SK-N-SH (cell line): ENCODE measurements at regions not wholly inside any gene's neighbourhood (a gene's known extent, or its start where the extent isn't known, plus 50 kb on each side); places are given as distances from the start of the nearest gene placed in this dataset.

Experiments
- CTCF ChIA-PET: fragments of 300-600, 350-600 bp; formaldehyde crosslinking; extraction: SDS; loops from one replicate; lab custom pipeline; 2021; lab: Yijun Ruan, JAX
- POLR2A ChIA-PET: fragments of 350-600 bp; sonication (Branson Sonifier 250); formaldehyde crosslinking; extraction: SDS; loops from one replicate; lab custom pipeline; 2020; ENCODE audit warnings: antibody characterized with exemption, inconsistent platforms; lab: Yijun Ruan, JAX
- DNase-seq: peaks from one replicate; pipeline ENCODE4 v3.0.0; 2012
- H2AFZ ChIP-seq: fragments of 200-600 bp; sonication (generic); 2 replicates; pipeline ENCODE4 v1.8.1; 2016; ENCODE audit warnings: antibody characterized with exemption, mild to moderate bottlenecking, low read depth
- H3F3A ChIP-seq: fragments of 200-600 bp; sonication (generic); replicated peaks from 2 replicates; pipeline ENCODE3; 2016; ENCODE audit warnings: antibody characterized with exemption, mild to moderate bottlenecking; ENCODE audit not compliant: insufficient read depth
- H3K27ac ChIP-seq, 2 experiments: fragments of 200-500 bp in 1 of 2; fragments of 200-600 bp in 1 of 2; sonication (Bioruptor generic) in 1 of 2; sonication (generic), shearing (Covaris generic) in 1 of 2; 2 replicates each; pipeline versions ENCODE4 v1.5.1 to v1.6.1; 2014 to 2016; ENCODE audit warnings: low read depth in 2 of 2, inconsistent platforms in 1 of 2, low read length in 1 of 2, mild to moderate bottlenecking in 1 of 2, mixed read lengths in 1 of 2
- H3K27me3 ChIP-seq: fragments of 200-600 bp; sonication (generic), shearing (Covaris generic); 2 replicates; pipeline ENCODE4 v1.6.1; 2016; ENCODE audit warnings: mixed run types; ENCODE audit not compliant: insufficient read depth
- H3K36me3 ChIP-seq, 2 experiments: fragments of 200-500 bp in 1 of 2; fragments of 200-600 bp in 1 of 2; sonication (Bioruptor generic) in 1 of 2; sonication (generic) in 1 of 2; replicated peaks in 1 of 2; 2 replicates each; pipeline versions ENCODE3 to v1.5.1; 2014 to 2016; ENCODE audit warnings: low read length in 1 of 2, mild to moderate bottlenecking in 1 of 2; ENCODE audit not compliant: insufficient read depth in 2 of 2, control insufficient read depth in 1 of 2
- H3K4me1 ChIP-seq, 2 experiments: fragments of 200-500 bp in 1 of 2; fragments of 200-600 bp in 1 of 2; sonication (Bioruptor generic) in 1 of 2; sonication (generic), shearing (Covaris generic) in 1 of 2; 2 replicates each; pipeline versions ENCODE4 v1.5.1 to v1.6.1; 2014 to 2016; ENCODE audit warnings: low read depth in 1 of 2, low read length in 1 of 2, mixed run types in 1 of 2; ENCODE audit not compliant: insufficient read depth in 2 of 2, control insufficient read depth in 1 of 2
- H3K4me2 ChIP-seq: fragments of 200-600 bp; sonication (generic), shearing (Covaris generic); 2 replicates; pipeline ENCODE4 v1.6.1; 2017; ENCODE audit warnings: mixed run types
- H3K4me3 ChIP-seq, 2 experiments: fragments of 200-500 bp in 1 of 2; fragments of 200-600 bp in 1 of 2; sonication (Bioruptor generic) in 1 of 2; sonication (generic), shearing (Covaris generic) in 1 of 2; 2 replicates each; pipeline versions ENCODE4 v1.5.1 to v1.8.1; 2014 to 2016; ENCODE audit warnings: low read depth in 2 of 2, inconsistent platforms in 1 of 2, low read length in 1 of 2, mild to moderate bottlenecking in 1 of 2, mixed read lengths in 1 of 2, moderate library complexity in 1 of 2
- H3K79me2 ChIP-seq: fragments of 200-600 bp; sonication (generic); 2 replicates; pipeline ENCODE4 v1.8.1; 2017; ENCODE audit warnings: mild to moderate bottlenecking; ENCODE audit not compliant: insufficient read depth
- H3K9ac ChIP-seq: fragments of 200-600 bp; sonication (generic); 2 replicates; pipeline ENCODE4 v1.6.1; 2017; ENCODE audit warnings: mixed run types
- H3K9me2 ChIP-seq: fragments of 200-600 bp; sonication (generic); 2 replicates; pipeline ENCODE4 v1.6.1; 2017; ENCODE audit warnings: mixed run types
- H3K9me3 ChIP-seq: fragments of 200-600 bp; sonication (generic); 2 replicates; pipeline ENCODE4 v1.6.1; 2017; ENCODE audit warnings: mixed run types, mild to moderate bottlenecking, moderate library complexity
- H4K20me1 ChIP-seq: fragments of 200-600 bp; sonication (generic); 2 replicates; pipeline ENCODE4 v1.6.1; 2017; ENCODE audit warnings: mild to moderate bottlenecking, mixed run types; ENCODE audit not compliant: insufficient read depth
- CHD2 ChIP-seq: fragments of 150-350 bp; IDR thresholded peaks from 2 replicates; pipeline ENCODE4 v1.6.1; 2018; ENCODE audit warnings: low read length; ENCODE audit not compliant: partially characterized antibody
- ELF1 ChIP-seq: IDR thresholded peaks from 2 replicates; pipeline ENCODE4 v1.4.0; 2012
- EP300 ChIP-seq, 2 experiments: IDR thresholded peaks; 2 replicates each; pipeline versions ENCODE4 v1.4.0 to v1.6.1; 2012; ENCODE audit warnings: borderline replicate concordance in 1 of 2, low read depth in 1 of 2, low read length in 1 of 2
- EZH2phosphoT487 ChIP-seq: fragments of 200-600 bp; sonication (generic); IDR thresholded peaks from 2 replicates; pipeline ENCODE4 v1.6.1; 2017; ENCODE audit warnings: low read depth, mixed run types, mild to moderate bottlenecking, antibody characterized with exemption, moderate library complexity, borderline replicate concordance
- FOSL2 ChIP-seq: IDR thresholded peaks from 2 replicates; pipeline ENCODE4 v1.4.0; 2012; ENCODE audit warnings: low read depth, mild to moderate bottlenecking, moderate library complexity, borderline replicate concordance
- GABPA ChIP-seq: IDR thresholded peaks from 2 replicates; pipeline ENCODE4 v1.4.0; 2012; ENCODE audit warnings: low read depth, mild to moderate bottlenecking
- GATA2 ChIP-seq: sonication (generic); formaldehyde crosslinking; IDR thresholded peaks from 2 replicates; pipeline ENCODE4 v1.5.0; 2020; ENCODE audit warnings: mild to moderate bottlenecking, missing genetic modification reagents
- IRF3 ChIP-seq: fragments of 150-350 bp; IDR thresholded peaks from 2 replicates; pipeline ENCODE4 v1.6.1; 2016; ENCODE audit warnings: mild to moderate bottlenecking, low read depth, low read length
- JUND ChIP-seq: IDR thresholded peaks from 2 replicates; pipeline ENCODE4 v1.4.0; 2012
- MAX ChIP-seq: IDR thresholded peaks from 2 replicates; pipeline ENCODE4 v1.4.0; 2012; ENCODE audit warnings: low read depth
- MEF2A ChIP-seq: IDR thresholded peaks from 2 replicates; pipeline ENCODE4 v1.4.0; 2012; ENCODE audit warnings: low read depth, borderline replicate concordance
- MXI1 ChIP-seq: IDR thresholded peaks from 2 replicates; pipeline ENCODE4 v1.6.1; 2012; ENCODE audit warnings: mild to moderate bottlenecking, low read depth, low read length, improper control_type of control experiment
- NFIC ChIP-seq: IDR thresholded peaks from 2 replicates; pipeline ENCODE4 v1.4.0; 2012; ENCODE audit warnings: borderline replicate concordance
- NRF1 ChIP-seq: IDR thresholded peaks from 2 replicates; pipeline ENCODE4 v1.6.1; 2012; ENCODE audit warnings: low read depth, mild to moderate bottlenecking, low read length
- PBX3 ChIP-seq: IDR thresholded peaks from 2 replicates; pipeline ENCODE4; 2012
- POLR2AphosphoS5 ChIP-seq: IDR thresholded peaks from 2 replicates; pipeline ENCODE4 v1.6.1; 2012; ENCODE audit warnings: low read depth, low read length
- RAD21 ChIP-seq: IDR thresholded peaks from 2 replicates; pipeline ENCODE4 v1.6.1; 2012; ENCODE audit warnings: mild to moderate bottlenecking, low read length
- TAF1 ChIP-seq: IDR thresholded peaks from 2 replicates; pipeline ENCODE4 v1.6.1; 2012; ENCODE audit warnings: low read depth, mild to moderate bottlenecking, low read length, moderate library complexity, borderline replicate concordance
- TCF12 ChIP-seq: IDR thresholded peaks from 2 replicates; pipeline ENCODE4 v1.4.0; 2012
- TEAD4 ChIP-seq: IDR thresholded peaks from 2 replicates; pipeline ENCODE4 v1.4.0; 2012; ENCODE audit warnings: mild to moderate bottlenecking, borderline replicate concordance; ENCODE audit not compliant: insufficient read depth
- YY1 ChIP-seq: IDR thresholded peaks from 2 replicates; pipeline ENCODE4 v1.4.0; 2012; ENCODE audit warnings: low read depth, mild to moderate bottlenecking
- WGBS: methylation state at CpG from one replicate; pipeline ENCODE4 v1.1.6; 2017; ENCODE audit warnings: low lambda C conversion rate; 5-methylcytosine and 5-hydroxymethylcytosine counted together
- TF ChIP-seq, protein P1 (sequence below): IDR thresholded peaks from 2 replicates; pipeline ENCODE4 v1.4.0; 2012; ENCODE audit warnings: low read depth, borderline replicate concordance

- POLR2A ChIA-PET, result no interaction called here
- no peaks in the 10 kb centered on the region; the same call in 1 of the 2 replicates for H3K9me3 ChIP-seq
These were observed 1071.4 kb upstream of the ADGRB3 start for GRCh38 chr6:67563671-67564070.

GRCh38 chr6:67560068-67560467, 1075.0 kb upstream of the ADGRB3 start:
- Histone ChIP-seq H3K27me3 (no peaks in the 10 kb centered on the region), H3K9me2 (no peaks in the 10 kb centered on the region), H3K4me1 (no peaks in the 10 kb centered on the region), H2AFZ (no peak overlapping the region), H3K4me2 (no peak overlapping the region), H3K9ac (no peak overlapping the region), H3K9me3 (no peaks in the 10 kb centered on the region; the same call in 1 of the 2 replicates), H3K4me3 (no peak overlapping the region), H3K79me2 (no peaks in the 10 kb centered on the region), H3K36me3 (no peaks in the 10 kb centered on the region), H3K27ac (no peak overlapping the region), H4K20me1 (no peaks in the 10 kb centered on the region), H3F3A (no peaks in the 10 kb centered on the region)
- no peak for DNase-seq
- CTCF ChIA-PET, result no interaction called here
- WGBS, result 42% methylated on average over 2 of the region's 2 CpGs
- POLR2A ChIA-PET, result no interaction called here
- no peak for TF ChIP-seq ELF1
- TF ChIP-seq TAF1, result no peak
- TF ChIP-seq NFIC, result no peak
- no peak for TF ChIP-seq FOSL2
- no peak for TF ChIP-seq MAX
- no peak for TF ChIP-seq NRF1
- no peak for TF ChIP-seq JUND
- TF ChIP-seq, protein P1, sequence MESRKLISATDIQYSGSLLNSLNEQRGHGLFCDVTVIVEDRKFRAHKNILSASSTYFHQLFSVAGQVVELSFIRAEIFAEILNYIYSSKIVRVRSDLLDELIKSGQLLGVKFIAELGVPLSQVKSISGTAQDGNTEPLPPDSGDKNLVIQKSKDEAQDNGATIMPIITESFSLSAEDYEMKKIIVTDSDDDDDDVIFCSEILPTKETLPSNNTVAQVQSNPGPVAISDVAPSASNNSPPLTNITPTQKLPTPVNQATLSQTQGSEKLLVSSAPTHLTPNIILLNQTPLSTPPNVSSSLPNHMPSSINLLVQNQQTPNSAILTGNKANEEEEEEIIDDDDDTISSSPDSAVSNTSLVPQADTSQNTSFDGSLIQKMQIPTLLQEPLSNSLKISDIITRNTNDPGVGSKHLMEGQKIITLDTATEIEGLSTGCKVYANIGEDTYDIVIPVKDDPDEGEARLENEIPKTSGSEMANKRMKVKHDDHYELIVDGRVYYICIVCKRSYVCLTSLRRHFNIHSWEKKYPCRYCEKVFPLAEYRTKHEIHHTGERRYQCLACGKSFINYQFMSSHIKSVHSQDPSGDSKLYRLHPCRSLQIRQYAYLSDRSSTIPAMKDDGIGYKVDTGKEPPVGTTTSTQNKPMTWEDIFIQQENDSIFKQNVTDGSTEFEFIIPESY, result no peak
- TF ChIP-seq MXI1, result no peak
- no peak for TF ChIP-seq GABPA

More at GRCh38 chr6:67563671-67564070, 1071.4 kb upstream of the ADGRB3 start:
- TF ChIP-seq NFIC (no peak), CHD2 (no peak), YY1 (no peak), TCF12 (no peak), TEAD4 (no peak), MEF2A (no peak), RAD21 (no peak), POLR2AphosphoS5 (no peak), IRF3 (no peak), PBX3 (no peak), EP300 (IDR thresholded peaks at IDR 0.05; ENCODE audit: borderline replicate concordance in 1 of 2, low read depth in 1 of 2, low read length in 1 of 2) (no peak), GATA2 (CRISPR knock-in tag) (no peak), EZH2phosphoT487 (no peak)
- TF ChIP-seq, protein P1, result no peak
- no peaks in the 10 kb centered on the region for H4K20me1 ChIP-seq
- H3K27ac ChIP-seq, result no peak overlapping the region
- H3K4me3 ChIP-seq, result no peak overlapping the region
- H3K4me2 ChIP-seq, result no peak overlapping the region
- no peak for DNase-seq
- no peaks in the 10 kb centered on the region for H3K79me2 ChIP-seq
- H3F3A ChIP-seq, result no peaks in the 10 kb centered on the region
- no peaks in the 10 kb centered on the region for H3K9me2 ChIP-seq
- H3K4me1 ChIP-seq, result no peaks in the 10 kb centered on the region
- CTCF ChIA-PET, result no interaction called here
- no peaks in the 10 kb centered on the region for H3K36me3 ChIP-seq
- 56% methylated on average over 5 of the region's 5 CpGs for whole genome bisulfite sequencing
- H3K9ac ChIP-seq, result no peak overlapping the region
- H2AFZ ChIP-seq, result no peak overlapping the region
- no peaks in the 10 kb centered on the region for H3K27me3 ChIP-seq
